ENCODE measurements at regions not wholly inside any gene's neighbourhood (a gene's known extent, or its start where the extent isn't known, plus 50 kb on each side); places are given as distances from the start of the nearest gene placed in this dataset.
A peak's percentile ranks its signal among the peaks of the same experiment; 100 is the strongest.

DNA sequence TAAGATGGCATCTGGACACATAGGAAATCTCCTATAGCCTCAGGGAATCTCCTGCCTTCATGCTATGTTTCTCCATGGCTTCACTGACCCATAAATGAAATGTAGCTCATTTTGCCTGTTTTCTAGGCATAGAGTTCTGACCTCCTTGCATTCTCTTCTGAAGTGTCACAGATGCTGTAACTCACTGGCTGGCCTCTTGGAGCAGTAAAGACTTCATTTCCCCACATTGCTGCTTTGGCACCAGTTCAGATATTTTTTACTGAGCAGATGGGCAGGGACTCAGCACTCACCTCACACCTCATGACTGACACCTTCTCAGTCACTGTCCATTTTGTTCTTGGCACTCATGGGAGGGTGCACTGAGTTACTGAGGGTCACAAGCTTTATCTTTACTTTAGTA, 286.7 kb upstream of the TGFBR2 start:
- TF ChIP-seq, protein P1, sequence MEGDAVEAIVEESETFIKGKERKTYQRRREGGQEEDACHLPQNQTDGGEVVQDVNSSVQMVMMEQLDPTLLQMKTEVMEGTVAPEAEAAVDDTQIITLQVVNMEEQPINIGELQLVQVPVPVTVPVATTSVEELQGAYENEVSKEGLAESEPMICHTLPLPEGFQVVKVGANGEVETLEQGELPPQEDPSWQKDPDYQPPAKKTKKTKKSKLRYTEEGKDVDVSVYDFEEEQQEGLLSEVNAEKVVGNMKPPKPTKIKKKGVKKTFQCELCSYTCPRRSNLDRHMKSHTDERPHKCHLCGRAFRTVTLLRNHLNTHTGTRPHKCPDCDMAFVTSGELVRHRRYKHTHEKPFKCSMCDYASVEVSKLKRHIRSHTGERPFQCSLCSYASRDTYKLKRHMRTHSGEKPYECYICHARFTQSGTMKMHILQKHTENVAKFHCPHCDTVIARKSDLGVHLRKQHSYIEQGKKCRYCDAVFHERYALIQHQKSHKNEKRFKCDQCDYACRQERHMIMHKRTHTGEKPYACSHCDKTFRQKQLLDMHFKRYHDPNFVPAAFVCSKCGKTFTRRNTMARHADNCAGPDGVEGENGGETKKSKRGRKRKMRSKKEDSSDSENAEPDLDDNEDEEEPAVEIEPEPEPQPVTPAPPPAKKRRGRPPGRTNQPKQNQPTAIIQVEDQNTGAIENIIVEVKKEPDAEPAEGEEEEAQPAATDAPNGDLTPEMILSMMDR (conservative IDR thresholded peaks at IDR 0.05): peak; percentile 65
- no peak for TF ChIP-seq ZFX (IDR thresholded peaks at IDR 0.05)
